ENCODE measurements at regions not wholly inside any gene's neighbourhood (a gene's known extent, or its start where the extent isn't known, plus 50 kb on each side); places are given as distances from the start of the nearest gene placed in this dataset.

- TF ChIP-seq, protein P1, sequence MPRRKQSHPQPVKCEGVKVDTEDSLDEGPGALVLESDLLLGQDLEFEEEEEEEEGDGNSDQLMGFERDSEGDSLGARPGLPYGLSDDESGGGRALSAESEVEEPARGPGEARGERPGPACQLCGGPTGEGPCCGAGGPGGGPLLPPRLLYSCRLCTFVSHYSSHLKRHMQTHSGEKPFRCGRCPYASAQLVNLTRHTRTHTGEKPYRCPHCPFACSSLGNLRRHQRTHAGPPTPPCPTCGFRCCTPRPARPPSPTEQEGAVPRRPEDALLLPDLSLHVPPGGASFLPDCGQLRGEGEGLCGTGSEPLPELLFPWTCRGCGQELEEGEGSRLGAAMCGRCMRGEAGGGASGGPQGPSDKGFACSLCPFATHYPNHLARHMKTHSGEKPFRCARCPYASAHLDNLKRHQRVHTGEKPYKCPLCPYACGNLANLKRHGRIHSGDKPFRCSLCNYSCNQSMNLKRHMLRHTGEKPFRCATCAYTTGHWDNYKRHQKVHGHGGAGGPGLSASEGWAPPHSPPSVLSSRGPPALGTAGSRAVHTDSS (CRISPR knock-in tag; conservative IDR thresholded peaks at IDR 0.05), result no peak
- TF ChIP-seq MAFK (conservative IDR thresholded peaks at IDR 0.05 in 1 of 2, IDR thresholded peaks at IDR 0.05 in 1 of 2; ENCODE audit: low read length in 2 of 2) (no peak), ZNF224 (CRISPR knock-in tag; IDR thresholded peaks at IDR 0.05) (no peak), ARID2 (CRISPR knock-in tag; IDR thresholded peaks at IDR 0.05; ENCODE audit: borderline replicate concordance) (no peak), FOXP4 (CRISPR knock-in tag; IDR thresholded peaks at IDR 0.05) (no peak), KDM1A (CRISPR knock-in tag; IDR thresholded peaks at IDR 0.05) (no peak), ETV6 (CRISPR knock-in tag; conservative IDR thresholded peaks at IDR 0.05) (no peak), TOE1 (CRISPR knock-in tag; IDR thresholded peaks at IDR 0.05) (no peak), ZZZ3 (CRISPR knock-in tag; IDR thresholded peaks at IDR 0.05; ENCODE audit: borderline replicate concordance) (no peak), SUZ12 (IDR thresholded peaks at IDR 0.05; ENCODE audit: low read depth, low read length) (no peak), ZNF674 (CRISPR knock-in tag; IDR thresholded peaks at IDR 0.05; ENCODE audit: low read depth) (no peak)
Observed at GRCh38 chr2:223306371-223306770, 254.4 kb downstream of the KCNE4 start.

Data from HepG2 (cell line).